DOHH2 (cell line): ENCODE measurements at regions not wholly inside any gene's neighbourhood (a gene's known extent, or its start where the extent isn't known, plus 50 kb on each side); places are given as distances from the start of the nearest gene placed in this dataset.

Experiments
- H3F3A ChIP-seq: fragments of 200-600 bp; sonication (generic), shearing (Covaris generic); 2 replicates; pipeline ENCODE4 v1.6.0; 2016; ENCODE audit warnings: antibody characterized with exemption, mild to moderate bottlenecking; ENCODE audit not compliant: control insufficient read depth, insufficient read depth
- H3K27ac ChIP-seq: fragments of 200-600 bp; sonication (generic); 2 replicates; pipeline ENCODE4 v1.5.1; 2014; ENCODE audit warnings: low read depth, mild to moderate bottlenecking, low read length, moderate library complexity
- H3K27me3 ChIP-seq: fragments of 200-600 bp; sonication (generic); 2 replicates; pipeline ENCODE4 v1.6.1; 2014; ENCODE audit warnings: mild to moderate bottlenecking, low read length, mixed read lengths; ENCODE audit not compliant: control insufficient read depth
- H3K36me3 ChIP-seq: fragments of 200-600 bp; sonication (generic); 2 replicates; pipeline ENCODE4 v1.6.1; 2014; ENCODE audit warnings: mild to moderate bottlenecking, low read length, moderate library complexity, mixed read lengths; ENCODE audit not compliant: control insufficient read depth
- H3K4me1 ChIP-seq: fragments of 200-600 bp; sonication (generic); 2 replicates; pipeline ENCODE4 v1.6.1; 2014; ENCODE audit warnings: mild to moderate bottlenecking, low read length, mixed read lengths; ENCODE audit not compliant: control insufficient read depth
- H3K4me2 ChIP-seq: fragments of 200-600 bp; sonication (generic); 2 replicates; pipeline ENCODE4 v1.6.0; 2014; ENCODE audit warnings: mild to moderate bottlenecking, low read length, moderate library complexity
- H3K4me3 ChIP-seq: fragments of 200-600 bp; sonication (generic); 2 replicates; pipeline ENCODE4 v1.5.1; 2014; ENCODE audit warnings: mild to moderate bottlenecking, low read length, mixed read lengths
- H3K79me2 ChIP-seq: fragments of 200-600 bp; sonication (generic); 2 replicates; pipeline ENCODE4 v1.6.1; 2014; ENCODE audit warnings: mild to moderate bottlenecking, low read length, mixed read lengths; ENCODE audit not compliant: control insufficient read depth
- H3K9me2 ChIP-seq: fragments of 200-600 bp; sonication (generic); replicated peaks from 2 replicates; pipeline ENCODE4 v1.6.1; 2014; ENCODE audit warnings: mild to moderate bottlenecking, low read length, mixed read lengths; ENCODE audit not compliant: control insufficient read depth
- H3K9me3 ChIP-seq: fragments of 200-600 bp; sonication (generic); 2 replicates; pipeline ENCODE4 v1.6.1; 2014; ENCODE audit warnings: antibody characterized with exemption, low read length, mixed read lengths; ENCODE audit not compliant: control insufficient read depth, insufficient read depth
- H4K20me1 ChIP-seq: fragments of 200-600 bp; sonication (generic); 2 replicates; pipeline ENCODE4 v1.6.0; 2014; ENCODE audit warnings: low read depth, mild to moderate bottlenecking, antibody characterized with exemption, low read length, moderate library complexity; ENCODE audit not compliant: control insufficient read depth, insufficient read depth
- EZH2phosphoT487 ChIP-seq: fragments of 200-600 bp; sonication (generic); IDR thresholded peaks from 2 replicates; pipeline ENCODE4 v1.6.1; 2017; ENCODE audit warnings: borderline replicate concordance, mild to moderate bottlenecking, antibody characterized with exemption, low read length, moderate library complexity, mixed read lengths
- TF ChIP-seq, protein P1 (sequence below): fragments of 200-600 bp; sonication (generic); IDR thresholded peaks from one replicate; pipeline ENCODE4 v1.5.1; 2014; ENCODE audit warnings: antibody characterized with exemption, mild to moderate bottlenecking, low read depth, low read length; ENCODE audit not compliant: poor library complexity, severe bottlenecking

DNA sequence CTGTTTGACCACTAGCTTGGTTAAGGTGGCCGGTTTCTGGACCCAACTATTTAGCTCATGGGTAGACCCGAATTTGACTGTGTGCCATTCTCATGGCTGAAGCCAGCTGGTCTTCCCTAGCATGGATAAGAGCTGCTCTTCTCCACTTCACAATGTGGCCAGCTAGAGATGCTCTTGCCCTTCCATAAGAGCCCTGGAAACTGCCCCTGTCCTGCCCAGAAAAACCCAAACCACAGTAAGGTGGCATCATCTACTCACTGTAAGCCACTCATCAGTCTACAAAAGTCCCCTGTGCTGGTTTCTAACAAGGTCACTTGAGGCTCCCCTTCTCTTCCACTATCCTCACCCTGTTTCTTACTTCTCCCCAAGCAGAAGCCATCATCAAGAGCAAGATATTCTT is 165.1 kb downstream of the HS3ST2 start:
- Histone ChIP-seq H3K27ac (no peak overlapping the region), H3F3A (no peaks in the 10 kb centered on the region), H3K9me2 (no peaks in the 10 kb centered on the region), H3K36me3 (no peaks in the 10 kb centered on the region), H3K9me3 (peaks cover 7% of the 10 kb centered on the region; the same call in 1 of the 2 replicates), H3K4me3 (no peak overlapping the region), H3K4me2 (no peak overlapping the region), H3K4me1 (no peaks in the 10 kb centered on the region), H3K79me2 (no peaks in the 10 kb centered on the region), H4K20me1 (no peaks in the 10 kb centered on the region), H3K27me3 (no peaks in the 10 kb centered on the region)
- TF ChIP-seq, protein P1, sequence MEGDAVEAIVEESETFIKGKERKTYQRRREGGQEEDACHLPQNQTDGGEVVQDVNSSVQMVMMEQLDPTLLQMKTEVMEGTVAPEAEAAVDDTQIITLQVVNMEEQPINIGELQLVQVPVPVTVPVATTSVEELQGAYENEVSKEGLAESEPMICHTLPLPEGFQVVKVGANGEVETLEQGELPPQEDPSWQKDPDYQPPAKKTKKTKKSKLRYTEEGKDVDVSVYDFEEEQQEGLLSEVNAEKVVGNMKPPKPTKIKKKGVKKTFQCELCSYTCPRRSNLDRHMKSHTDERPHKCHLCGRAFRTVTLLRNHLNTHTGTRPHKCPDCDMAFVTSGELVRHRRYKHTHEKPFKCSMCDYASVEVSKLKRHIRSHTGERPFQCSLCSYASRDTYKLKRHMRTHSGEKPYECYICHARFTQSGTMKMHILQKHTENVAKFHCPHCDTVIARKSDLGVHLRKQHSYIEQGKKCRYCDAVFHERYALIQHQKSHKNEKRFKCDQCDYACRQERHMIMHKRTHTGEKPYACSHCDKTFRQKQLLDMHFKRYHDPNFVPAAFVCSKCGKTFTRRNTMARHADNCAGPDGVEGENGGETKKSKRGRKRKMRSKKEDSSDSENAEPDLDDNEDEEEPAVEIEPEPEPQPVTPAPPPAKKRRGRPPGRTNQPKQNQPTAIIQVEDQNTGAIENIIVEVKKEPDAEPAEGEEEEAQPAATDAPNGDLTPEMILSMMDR = no peak
- TF ChIP-seq EZH2phosphoT487 = no peak

DNA sequence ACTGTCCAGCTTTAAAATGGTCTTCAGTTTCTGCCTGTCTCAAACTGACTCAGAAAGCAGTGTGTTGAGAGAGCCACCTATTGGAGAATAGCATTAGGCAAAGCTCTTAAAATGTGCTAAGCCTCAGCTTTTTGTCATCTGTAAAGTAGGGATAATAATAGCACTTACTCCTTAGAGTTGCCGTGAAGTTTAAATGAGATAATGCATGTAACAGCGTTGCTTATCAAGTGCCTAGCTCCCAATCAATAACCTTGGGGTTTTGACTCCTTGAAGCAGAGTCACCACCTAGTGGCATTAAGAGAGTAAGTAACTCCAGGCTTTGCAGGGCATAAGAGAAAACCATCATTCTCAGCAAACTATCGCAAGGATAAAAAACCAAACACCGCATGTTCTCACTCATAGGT is 163.3 kb downstream of the HS3ST2 start:
- no peak for TF ChIP-seq EZH2phosphoT487
- TF ChIP-seq, protein P1 = peak; percentile 40
- Histone ChIP-seq H3K4me2 (no peak overlapping the region), H3F3A (no peaks in the 10 kb centered on the region), H3K27me3 (no peaks in the 10 kb centered on the region), H3K27ac (no peak overlapping the region), H4K20me1 (no peaks in the 10 kb centered on the region), H3K79me2 (no peaks in the 10 kb centered on the region), H3K4me3 (no peak overlapping the region), H3K36me3 (no peaks in the 10 kb centered on the region), H3K9me3 (no peaks in the 10 kb centered on the region), H3K4me1 (no peaks in the 10 kb centered on the region), H3K9me2 (no peaks in the 10 kb centered on the region)

DNA sequence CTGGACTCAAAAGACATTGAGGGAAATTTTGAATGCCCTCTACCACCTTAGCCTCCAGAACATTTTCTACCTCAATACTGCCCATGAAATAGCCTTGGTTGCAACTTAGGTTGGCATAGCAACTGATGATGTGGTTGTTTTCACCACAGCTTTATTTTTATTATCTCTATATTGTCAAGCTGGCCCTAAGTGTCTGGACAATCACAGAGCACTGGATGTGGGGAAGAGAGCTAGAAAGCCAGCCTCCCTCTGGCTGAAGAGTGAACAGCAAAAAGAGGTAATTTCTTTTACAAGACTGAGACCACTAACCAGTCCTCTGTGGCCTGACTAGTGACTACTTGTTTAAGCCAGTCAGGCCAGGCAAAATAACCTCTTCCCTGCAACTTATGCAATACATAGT is 159.6 kb downstream of the HS3ST2 start:
- no peaks in the 10 kb centered on the region for H3K27me3 ChIP-seq
- no peak overlapping the region for H3K4me2 ChIP-seq
- no peaks in the 10 kb centered on the region for H3K36me3 ChIP-seq
- no peaks in the 10 kb centered on the region for H4K20me1 ChIP-seq
- no peaks in the 10 kb centered on the region for H3K9me3 ChIP-seq
- no peaks in the 10 kb centered on the region for H3F3A ChIP-seq
- no peaks in the 10 kb centered on the region for H3K9me2 ChIP-seq
- H3K4me1 ChIP-seq = no peaks in the 10 kb centered on the region
- H3K4me3 ChIP-seq = no peak overlapping the region
- no peak overlapping the region for H3K27ac ChIP-seq
- TF ChIP-seq, protein P1 = no peak
- TF ChIP-seq EZH2phosphoT487 = no peak
- H3K79me2 ChIP-seq = no peaks in the 10 kb centered on the region

DNA sequence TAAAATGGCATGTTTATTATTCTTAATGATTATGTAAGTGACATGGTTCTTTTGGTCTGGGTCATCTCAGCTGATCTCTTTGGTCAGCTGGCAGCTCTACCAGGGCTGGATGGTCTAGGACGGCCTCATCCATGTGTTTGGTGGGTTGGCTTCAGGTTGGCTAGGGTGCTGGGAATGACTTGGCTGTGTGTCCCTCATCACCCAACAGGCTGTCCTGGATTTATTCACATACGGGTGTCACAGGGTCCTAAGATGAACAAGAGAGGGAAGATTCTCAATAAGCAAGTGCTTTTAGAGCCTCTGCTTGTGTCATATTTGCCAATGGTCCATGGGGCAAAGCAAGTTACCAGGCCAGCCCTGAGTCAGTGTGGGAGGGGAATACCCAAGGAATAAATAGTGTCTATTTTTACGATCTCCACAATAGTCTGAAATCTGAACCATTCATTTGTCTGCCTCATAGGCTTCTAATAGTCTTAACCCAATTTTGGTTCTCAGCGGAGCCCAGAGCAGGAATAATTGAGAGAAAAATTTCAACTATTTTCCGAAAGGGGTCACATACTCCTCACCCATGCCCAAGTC is 157.5 kb downstream of the HS3ST2 start:
- H3K4me3 ChIP-seq = no peak overlapping the region
- no peaks in the 10 kb centered on the region for H3K79me2 ChIP-seq
- H3K36me3 ChIP-seq = no peaks in the 10 kb centered on the region
- H4K20me1 ChIP-seq = no peaks in the 10 kb centered on the region
- no peaks in the 10 kb centered on the region; the same call in 1 of the 2 replicates for H3K27me3 ChIP-seq
- TF ChIP-seq, protein P1 = no peak
- no peak for TF ChIP-seq EZH2phosphoT487
- H3K4me1 ChIP-seq = no peaks in the 10 kb centered on the region
- no peaks in the 10 kb centered on the region for H3K9me2 ChIP-seq
- H3K4me2 ChIP-seq = no peak overlapping the region
- no peaks in the 10 kb centered on the region for H3F3A ChIP-seq
- no peaks in the 10 kb centered on the region for H3K9me3 ChIP-seq
- H3K27ac ChIP-seq = no peak overlapping the region
